DND-41 (cell line): ENCODE measurements at regions not wholly inside any gene's neighbourhood (a gene's known extent, or its start where the extent isn't known, plus 50 kb on each side); places are given as distances from the start of the nearest gene placed in this dataset.

Source experiments
- EZH2 ChIP-seq: IDR thresholded peaks from 3 replicates; pipeline ENCODE4 v1.6.1; 2012; ENCODE audit warnings: borderline replicate concordance, low read depth, mild to moderate bottlenecking, moderate library complexity, low read length, inconsistent platforms; ENCODE audit not compliant: severe bottlenecking
- TF ChIP-seq, protein P1 (sequence below): IDR thresholded peaks from 2 replicates; pipeline ENCODE4 v1.5.1; 2012; ENCODE audit warnings: borderline replicate concordance, low read length, moderate library complexity, mild to moderate bottlenecking; ENCODE audit not compliant: poor library complexity, severe bottlenecking; ENCODE audit errors: extremely low read depth

GRCh38 chr4:56272927-56273326, 114.4 kb downstream of the AASDH start:
- TF ChIP-seq EZH2: no peak
- TF ChIP-seq, protein P1, sequence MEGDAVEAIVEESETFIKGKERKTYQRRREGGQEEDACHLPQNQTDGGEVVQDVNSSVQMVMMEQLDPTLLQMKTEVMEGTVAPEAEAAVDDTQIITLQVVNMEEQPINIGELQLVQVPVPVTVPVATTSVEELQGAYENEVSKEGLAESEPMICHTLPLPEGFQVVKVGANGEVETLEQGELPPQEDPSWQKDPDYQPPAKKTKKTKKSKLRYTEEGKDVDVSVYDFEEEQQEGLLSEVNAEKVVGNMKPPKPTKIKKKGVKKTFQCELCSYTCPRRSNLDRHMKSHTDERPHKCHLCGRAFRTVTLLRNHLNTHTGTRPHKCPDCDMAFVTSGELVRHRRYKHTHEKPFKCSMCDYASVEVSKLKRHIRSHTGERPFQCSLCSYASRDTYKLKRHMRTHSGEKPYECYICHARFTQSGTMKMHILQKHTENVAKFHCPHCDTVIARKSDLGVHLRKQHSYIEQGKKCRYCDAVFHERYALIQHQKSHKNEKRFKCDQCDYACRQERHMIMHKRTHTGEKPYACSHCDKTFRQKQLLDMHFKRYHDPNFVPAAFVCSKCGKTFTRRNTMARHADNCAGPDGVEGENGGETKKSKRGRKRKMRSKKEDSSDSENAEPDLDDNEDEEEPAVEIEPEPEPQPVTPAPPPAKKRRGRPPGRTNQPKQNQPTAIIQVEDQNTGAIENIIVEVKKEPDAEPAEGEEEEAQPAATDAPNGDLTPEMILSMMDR: no peak
